Neural cell (in vitro differentiated cells): ENCODE measurements at regions not wholly inside any gene's neighbourhood (a gene's known extent, or its start where the extent isn't known, plus 50 kb on each side); places are given as distances from the start of the nearest gene placed in this dataset.

Experiments used
- CTCF ChIP-seq: fragments of 450-650 bp; IDR thresholded peaks from 2 replicates; pipeline ENCODE4 v1.5.1; 2014; ENCODE audit warnings: antibody characterized with exemption, mild to moderate bottlenecking, moderate library complexity; ENCODE audit not compliant: poor library complexity, severe bottlenecking
- EP300 ChIP-seq: fragments of 450-650 bp; conservative IDR thresholded peaks from 2 replicates; pipeline ENCODE4 v1.6.1; 2014; ENCODE audit warnings: antibody characterized with exemption, mild to moderate bottlenecking, moderate library complexity; ENCODE audit not compliant: poor library complexity, severe bottlenecking
- EZH2 ChIP-seq: fragments of 200-600, 300-800 bp; shearing (Covaris generic), sonication (generic); IDR thresholded peaks from 2 replicates; pipeline ENCODE4 v1.6.1; 2014; ENCODE audit warnings: antibody characterized with exemption, low read length, borderline replicate concordance, mild to moderate bottlenecking; ENCODE audit not compliant: insufficient read depth, poor library complexity, severe bottlenecking
- RAD21 ChIP-seq: fragments of 450-650 bp; conservative IDR thresholded peaks from 2 replicates; pipeline ENCODE4 v1.6.1; 2014; ENCODE audit warnings: antibody characterized with exemption, mild to moderate bottlenecking, moderate library complexity
- TAF1 ChIP-seq: IDR thresholded peaks from 2 replicates; pipeline ENCODE4 v1.6.1; 2012; ENCODE audit warnings: low read depth

GRCh38 chr12:103114296-103115055 lies 157.0 kb downstream of the ASCL1 start:
- TF ChIP-seq CTCF (no peak), EP300 (no peak), RAD21 (no peak), EZH2 (no peak), TAF1 (no peak)
